T-helper 2 cell treated with Interferon-gamma antibody and Interleukin-4, amounts not matched to agents 5 μg/mL and 100 μg/mL, for 36 hours (primary cell): ENCODE measurements at regions not wholly inside any gene's neighbourhood (a gene's known extent, or its start where the extent isn't known, plus 50 kb on each side); places are given as distances from the start of the nearest gene placed in this dataset.

Experiments used
- DNase-seq: peaks from one replicate; pipeline ENCODE4 v3.0.0; 2021; ENCODE audit warnings: low spot score
- H3K27ac Mint-ChIP-seq: one replicate; pipeline ENCODE4 v1.8.0; 2021; ENCODE audit warnings: mild to moderate bottlenecking, mixed read lengths
- H3K27me3 Mint-ChIP-seq: one replicate; pipeline ENCODE4 v1.8.0; 2021; ENCODE audit warnings: low read depth, mixed read lengths
- H3K36me3 Mint-ChIP-seq: one replicate; pipeline ENCODE4 v1.8.0; 2021; ENCODE audit warnings: low read depth, mixed read lengths
- H3K4me1 Mint-ChIP-seq: one replicate; pipeline ENCODE4 v1.8.0; 2021; ENCODE audit warnings: low read depth, mixed read lengths
- H3K4me3 Mint-ChIP-seq: one replicate; pipeline ENCODE4 v1.8.0; 2022; ENCODE audit warnings: mild to moderate bottlenecking, moderate library complexity, mixed read lengths
- H3K9me3 Mint-ChIP-seq: one replicate; pipeline ENCODE4 v1.8.0; 2021; ENCODE audit warnings: mixed read lengths

- H3K27ac Mint-ChIP-seq, result no peak overlapping the region
- DNase-seq, result no peak
- no peaks in the 10 kb centered on the region for H3K4me1 Mint-ChIP-seq
- no peaks in the 10 kb centered on the region for H3K36me3 Mint-ChIP-seq
- no peaks in the 10 kb centered on the region for H3K9me3 Mint-ChIP-seq
- H3K27me3 Mint-ChIP-seq, result no peaks in the 10 kb centered on the region
- H3K4me3 Mint-ChIP-seq, result no peak overlapping the region
Measured at GRCh38 chr5:60226128-60226527, 332.6 kb upstream of the PDE4D start.

GRCh38 chr5:60223342-60223741, 329.8 kb upstream of the PDE4D start:
- Mint-ChIP-seq H3K27me3 (no peaks in the 10 kb centered on the region), H3K4me3 (no peak overlapping the region), H3K9me3 (no peaks in the 10 kb centered on the region), H3K36me3 (no peaks in the 10 kb centered on the region), H3K27ac (no peak overlapping the region), H3K4me1 (no peaks in the 10 kb centered on the region)
- no peak for DNase-seq

- DNase-seq, result no peak
- H3K36me3 Mint-ChIP-seq, result no peaks in the 10 kb centered on the region
- no peaks in the 10 kb centered on the region for H3K9me3 Mint-ChIP-seq
- no peaks in the 10 kb centered on the region for H3K27me3 Mint-ChIP-seq
- H3K4me1 Mint-ChIP-seq, result no peaks in the 10 kb centered on the region
- no peak overlapping the region for H3K27ac Mint-ChIP-seq
- H3K4me3 Mint-ChIP-seq, result no peak overlapping the region
Measured at GRCh38 chr5:60219921-60220320, 326.4 kb upstream of the PDE4D start.

GRCh38 chr5:60210810-60211209, 317.3 kb upstream of the PDE4D start:
- peaks cover 5% of the 10 kb centered on the region for H3K9me3 Mint-ChIP-seq
- H3K4me1 Mint-ChIP-seq, result no peaks in the 10 kb centered on the region
- no peak overlapping the region for H3K27ac Mint-ChIP-seq
- DNase-seq, result no peak
- no peaks in the 10 kb centered on the region for H3K27me3 Mint-ChIP-seq
- H3K36me3 Mint-ChIP-seq, result no peaks in the 10 kb centered on the region
- no peak overlapping the region for H3K4me3 Mint-ChIP-seq

- Mint-ChIP-seq H3K9me3 (peaks cover 5% of the 10 kb centered on the region), H3K27me3 (no peaks in the 10 kb centered on the region), H3K36me3 (no peaks in the 10 kb centered on the region), H3K4me1 (no peaks in the 10 kb centered on the region), H3K27ac (no peak overlapping the region), H3K4me3 (no peak overlapping the region)
- DNase-seq, result no peak
Measured at GRCh38 chr5:60209146-60209840, 315.8 kb upstream of the PDE4D start.

GRCh38 chr5:60208716-60209115, 315.2 kb upstream of the PDE4D start:
- H3K27ac Mint-ChIP-seq, result no peak overlapping the region
- no peaks in the 10 kb centered on the region for H3K27me3 Mint-ChIP-seq
- peaks cover 5% of the 10 kb centered on the region for H3K9me3 Mint-ChIP-seq
- H3K4me1 Mint-ChIP-seq, result no peaks in the 10 kb centered on the region
- no peak for DNase-seq
- H3K4me3 Mint-ChIP-seq, result no peak overlapping the region
- no peaks in the 10 kb centered on the region for H3K36me3 Mint-ChIP-seq

- Mint-ChIP-seq H3K27ac (no peak overlapping the region), H3K4me1 (no peaks in the 10 kb centered on the region), H3K4me3 (no peak overlapping the region), H3K36me3 (no peaks in the 10 kb centered on the region), H3K9me3 (no peaks in the 10 kb centered on the region), H3K27me3 (no peaks in the 10 kb centered on the region)
- no peak for DNase-seq
Measured at GRCh38 chr5:60207040-60207439, 313.5 kb upstream of the PDE4D start.

- H3K4me1 Mint-ChIP-seq, result no peaks in the 10 kb centered on the region
- H3K4me3 Mint-ChIP-seq, result no peak overlapping the region
- no peak overlapping the region for H3K27ac Mint-ChIP-seq
- DNase-seq, result no peak
- no peaks in the 10 kb centered on the region for H3K36me3 Mint-ChIP-seq
- H3K27me3 Mint-ChIP-seq, result no peaks in the 10 kb centered on the region
- H3K9me3 Mint-ChIP-seq, result no peaks in the 10 kb centered on the region
Measured at GRCh38 chr5:60206234-60206633, 312.7 kb upstream of the PDE4D start.

- H3K27ac Mint-ChIP-seq, result no peak overlapping the region
- no peaks in the 10 kb centered on the region for H3K9me3 Mint-ChIP-seq
- H3K4me1 Mint-ChIP-seq, result no peaks in the 10 kb centered on the region
- H3K4me3 Mint-ChIP-seq, result no peak overlapping the region
- no peaks in the 10 kb centered on the region for H3K36me3 Mint-ChIP-seq
- DNase-seq, result no peak
- no peaks in the 10 kb centered on the region for H3K27me3 Mint-ChIP-seq
Measured at GRCh38 chr5:60205071-60205470, 311.5 kb upstream of the PDE4D start.

GRCh38 chr5:60196385-60197113, 303.0 kb upstream of the PDE4D start:
- Mint-ChIP-seq H3K9me3 (no peaks in the 10 kb centered on the region), H3K4me1 (no peaks in the 10 kb centered on the region), H3K27ac (no peak overlapping the region), H3K36me3 (no peaks in the 10 kb centered on the region), H3K27me3 (no peaks in the 10 kb centered on the region), H3K4me3 (no peak overlapping the region)
- DNase-seq, result no peak

GRCh38 chr5:60195551-60195950, 302.0 kb upstream of the PDE4D start:
- no peak overlapping the region for H3K4me3 Mint-ChIP-seq
- no peaks in the 10 kb centered on the region for H3K9me3 Mint-ChIP-seq
- H3K27me3 Mint-ChIP-seq, result no peaks in the 10 kb centered on the region
- no peak overlapping the region for H3K27ac Mint-ChIP-seq
- no peak for DNase-seq
- H3K4me1 Mint-ChIP-seq, result no peaks in the 10 kb centered on the region
- H3K36me3 Mint-ChIP-seq, result no peaks in the 10 kb centered on the region

- H3K27me3 Mint-ChIP-seq, result no peaks in the 10 kb centered on the region
- H3K9me3 Mint-ChIP-seq, result no peaks in the 10 kb centered on the region
- H3K27ac Mint-ChIP-seq, result no peak overlapping the region
- DNase-seq, result no peak
- H3K4me3 Mint-ChIP-seq, result no peak overlapping the region
- H3K36me3 Mint-ChIP-seq, result no peaks in the 10 kb centered on the region
- no peaks in the 10 kb centered on the region for H3K4me1 Mint-ChIP-seq
Measured at GRCh38 chr5:60195083-60195482, 301.6 kb upstream of the PDE4D start.

- Mint-ChIP-seq H3K9me3 (no peaks in the 10 kb centered on the region), H3K27me3 (no peaks in the 10 kb centered on the region), H3K4me1 (no peaks in the 10 kb centered on the region), H3K27ac (no peak overlapping the region), H3K36me3 (no peaks in the 10 kb centered on the region), H3K4me3 (no peak overlapping the region)
- DNase-seq, result no peak
Measured at GRCh38 chr5:60185231-60186099, 291.9 kb upstream of the PDE4D start.

GRCh38 chr5:60184606-60185005, 291.1 kb upstream of the PDE4D start:
- Mint-ChIP-seq H3K36me3 (no peaks in the 10 kb centered on the region), H3K4me3 (no peak overlapping the region), H3K4me1 (no peaks in the 10 kb centered on the region), H3K27ac (no peak overlapping the region), H3K9me3 (no peaks in the 10 kb centered on the region), H3K27me3 (no peaks in the 10 kb centered on the region)
- no peak for DNase-seq
